SKM-1 (cell line): ENCODE measurements at regions not wholly inside any gene's neighbourhood (a gene's known extent, or its start where the extent isn't known, plus 50 kb on each side); places are given as distances from the start of the nearest gene placed in this dataset.

ENCODE experiments used
- DNase-seq: peaks from one replicate; lab custom pipeline; 2025; ENCODE audit not compliant: unreplicated experiment; lab: John Stamatoyannopoulos, UW

GRCh38 chr16:54454616-54455015, 168.0 kb upstream of the IRX3 start:
- DNase-seq = no peak

GRCh38 chr16:54453871-54454270, 167.3 kb upstream of the IRX3 start:
- no peak for DNase-seq

GRCh38 chr16:54447576-54448440, 161.2 kb upstream of the IRX3 start:
- no peak for DNase-seq

- DNase-seq = no peak
Measured at GRCh38 chr16:54446639-54447038, 160.1 kb upstream of the IRX3 start.

GRCh38 chr16:54444851-54445458, 158.4 kb upstream of the IRX3 start:
- no peak for DNase-seq

GRCh38 chr16:54443839-54444238, 157.3 kb upstream of the IRX3 start:
- DNase-seq = no peak

GRCh38 chr16:54443352-54443751, 156.8 kb upstream of the IRX3 start:
- DNase-seq = no peak

- DNase-seq = no peak
Measured at GRCh38 chr16:54442864-54443263, 156.3 kb upstream of the IRX3 start.

GRCh38 chr16:54438469-54438868, 151.9 kb upstream of the IRX3 start:
- DNase-seq = no peak

- DNase-seq = no peak
Measured at GRCh38 chr16:54437921-54438320, 151.3 kb upstream of the IRX3 start.

- DNase-seq = no peak
Measured at GRCh38 chr16:54437401-54437800, 150.8 kb upstream of the IRX3 start.

- DNase-seq = no peak
Measured at GRCh38 chr16:54436346-54436745, 149.8 kb upstream of the IRX3 start.

- DNase-seq = no peak
Measured at GRCh38 chr16:54434859-54435258, 148.3 kb upstream of the IRX3 start.

GRCh38 chr16:54432897-54433229, 146.3 kb upstream of the IRX3 start:
- no peak for DNase-seq

- no peak for DNase-seq
Measured at GRCh38 chr16:54431997-54432896, 145.7 kb upstream of the IRX3 start.

- DNase-seq = no peak
Measured at GRCh38 chr16:54431041-54431996, 144.7 kb upstream of the IRX3 start.

GRCh38 chr16:54430491-54431030, 144.0 kb upstream of the IRX3 start:
- DNase-seq = no peak

GRCh38 chr16:54429029-54429428, 142.4 kb upstream of the IRX3 start:
- no peak for DNase-seq

GRCh38 chr16:54426553-54426849, 139.9 kb upstream of the IRX3 start:
- DNase-seq = no peak
